OCI-LY1 (cell line): ENCODE measurements at regions not wholly inside any gene's neighbourhood (a gene's known extent, or its start where the extent isn't known, plus 50 kb on each side); places are given as distances from the start of the nearest gene placed in this dataset.

Experiments used
- EZH2 ChIP-seq: fragments of 200-600 bp; sonication (generic), shearing (Covaris generic); IDR thresholded peaks from 2 replicates; pipeline ENCODE4 v1.8.0; 2017; ENCODE audit warnings: borderline replicate concordance, mixed run types, mild to moderate bottlenecking, antibody characterized with exemption, low read length, moderate library complexity, mixed read lengths
- TF ChIP-seq, protein P1 (sequence below): fragments of 200-600 bp; sonication (generic), shearing (Covaris generic); IDR thresholded peaks from 2 replicates; pipeline ENCODE4 v1.5.1; 2017; ENCODE audit warnings: mild to moderate bottlenecking, antibody characterized with exemption, low read length, moderate library complexity, mixed read lengths

- TF ChIP-seq, protein P1, sequence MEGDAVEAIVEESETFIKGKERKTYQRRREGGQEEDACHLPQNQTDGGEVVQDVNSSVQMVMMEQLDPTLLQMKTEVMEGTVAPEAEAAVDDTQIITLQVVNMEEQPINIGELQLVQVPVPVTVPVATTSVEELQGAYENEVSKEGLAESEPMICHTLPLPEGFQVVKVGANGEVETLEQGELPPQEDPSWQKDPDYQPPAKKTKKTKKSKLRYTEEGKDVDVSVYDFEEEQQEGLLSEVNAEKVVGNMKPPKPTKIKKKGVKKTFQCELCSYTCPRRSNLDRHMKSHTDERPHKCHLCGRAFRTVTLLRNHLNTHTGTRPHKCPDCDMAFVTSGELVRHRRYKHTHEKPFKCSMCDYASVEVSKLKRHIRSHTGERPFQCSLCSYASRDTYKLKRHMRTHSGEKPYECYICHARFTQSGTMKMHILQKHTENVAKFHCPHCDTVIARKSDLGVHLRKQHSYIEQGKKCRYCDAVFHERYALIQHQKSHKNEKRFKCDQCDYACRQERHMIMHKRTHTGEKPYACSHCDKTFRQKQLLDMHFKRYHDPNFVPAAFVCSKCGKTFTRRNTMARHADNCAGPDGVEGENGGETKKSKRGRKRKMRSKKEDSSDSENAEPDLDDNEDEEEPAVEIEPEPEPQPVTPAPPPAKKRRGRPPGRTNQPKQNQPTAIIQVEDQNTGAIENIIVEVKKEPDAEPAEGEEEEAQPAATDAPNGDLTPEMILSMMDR: no peak
- no peak for TF ChIP-seq EZH2
Measured at GRCh38 chr6:146893690-146894089, 294.9 kb downstream of the ADGB start.
